ENCODE measurements at regions not wholly inside any gene's neighbourhood (a gene's known extent, or its start where the extent isn't known, plus 50 kb on each side); places are given as distances from the start of the nearest gene placed in this dataset.

DNA sequence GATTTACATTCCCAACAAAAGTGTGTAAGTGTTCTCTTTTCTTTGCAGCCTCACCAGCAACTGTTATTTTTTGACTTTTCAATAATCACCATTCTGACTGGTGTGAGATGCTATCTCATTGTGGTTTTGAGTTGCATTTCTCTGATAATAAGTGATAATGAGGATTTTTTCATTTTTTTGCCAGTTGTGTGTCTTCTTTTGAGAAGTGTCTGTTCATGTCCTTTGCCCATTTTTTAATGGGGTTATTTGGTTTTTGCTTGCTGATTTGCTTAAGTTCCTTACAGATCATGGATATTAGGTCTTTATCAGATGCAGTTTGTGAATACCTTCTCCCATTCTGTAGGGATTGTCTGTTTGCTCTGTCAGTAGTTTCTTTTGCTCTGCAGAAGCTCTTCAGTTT is 107.7 kb downstream of the EHF start:
- Histone ChIP-seq H3K4me1 (ENCODE audit: control insufficient read depth, insufficient read depth, low read length) (no peaks in the 10 kb centered on the region), H3K9ac (ENCODE audit: control insufficient read depth, insufficient read depth, low read length) (no peak overlapping the region), H4K20me1 (ENCODE audit: control insufficient read depth, insufficient read depth) (no peaks in the 10 kb centered on the region), H3K79me2 (ENCODE audit: control insufficient read depth, insufficient read depth, low read length) (no peaks in the 10 kb centered on the region), H3K4me2 (ENCODE audit: control insufficient read depth, insufficient read depth) (no peak overlapping the region), H3K36me3 (ENCODE audit: control insufficient read depth in 2 of 2, insufficient read depth in 2 of 2, low read length in 1 of 2) (no peaks in the 10 kb centered on the region), H2AFZ (ENCODE audit: control insufficient read depth, low read depth, low read length) (no peak overlapping the region), H3K27me3 (replicated peaks in 1 of 2; ENCODE audit: control insufficient read depth in 2 of 2, insufficient read depth in 2 of 2, low read length in 1 of 2) (no peaks in the 10 kb centered on the region), H3K27ac (ENCODE audit: control insufficient read depth, insufficient read depth) (no peak overlapping the region), H3K9me3 (replicated peaks; ENCODE audit: control insufficient read depth, insufficient read depth, low read length) (no peaks in the 10 kb centered on the region), H3K4me3 (no peak overlapping the region)
- RAD21 ChIA-PET (ENCODE audit: unreplicated experiment): no interaction called here
- SMC1A ChIA-PET (ENCODE audit: uncharacterized antibody, unreplicated experiment): no interaction called here
- TF ChIP-seq, protein P1, sequence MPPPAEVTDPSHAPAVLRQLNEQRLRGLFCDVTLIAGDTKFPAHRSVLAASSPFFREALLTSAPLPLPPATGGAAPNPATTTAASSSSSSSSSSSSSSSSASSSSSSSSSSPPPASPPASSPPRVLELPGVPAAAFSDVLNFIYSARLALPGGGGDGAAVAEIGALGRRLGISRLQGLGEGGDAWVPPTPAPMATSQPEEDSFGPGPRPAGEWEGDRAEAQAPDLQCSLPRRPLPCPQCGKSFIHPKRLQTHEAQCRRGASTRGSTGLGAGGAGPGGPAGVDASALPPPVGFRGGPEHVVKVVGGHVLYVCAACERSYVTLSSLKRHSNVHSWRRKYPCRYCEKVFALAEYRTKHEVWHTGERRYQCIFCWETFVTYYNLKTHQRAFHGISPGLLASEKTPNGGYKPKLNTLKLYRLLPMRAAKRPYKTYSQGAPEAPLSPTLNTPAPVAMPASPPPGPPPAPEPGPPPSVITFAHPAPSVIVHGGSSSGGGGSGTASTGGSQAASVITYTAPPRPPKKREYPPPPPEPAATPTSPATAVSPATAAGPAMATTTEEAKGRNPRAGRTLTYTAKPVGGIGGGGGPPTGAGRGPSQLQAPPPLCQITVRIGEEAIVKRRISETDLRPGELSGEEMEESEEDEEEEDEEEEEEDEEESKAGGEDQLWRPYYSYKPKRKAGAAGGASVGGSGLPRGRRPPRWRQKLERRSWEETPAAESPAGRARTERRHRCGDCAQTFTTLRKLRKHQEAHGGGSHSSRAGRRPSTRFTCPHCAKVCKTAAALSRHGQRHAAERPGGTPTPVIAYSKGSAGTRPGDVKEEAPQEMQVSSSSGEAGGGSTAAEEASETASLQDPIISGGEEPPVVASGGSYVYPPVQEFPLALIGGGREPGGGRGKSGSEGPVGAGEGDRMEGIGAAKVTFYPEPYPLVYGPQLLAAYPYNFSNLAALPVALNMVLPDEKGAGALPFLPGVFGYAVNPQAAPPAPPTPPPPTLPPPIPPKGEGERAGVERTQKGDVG (CRISPR knock-in tag; IDR thresholded peaks at IDR 0.05): no peak
- TF ChIP-seq STAT3 (IDR thresholded peaks at IDR 0.05; ENCODE audit: low read depth, low read length) (no peak), BHLHE40 (IDR thresholded peaks at IDR 0.05; ENCODE audit: borderline replicate concordance in 1 of 2, low read depth in 2 of 2, low read length in 1 of 2) (no peak), MEF2B (IDR thresholded peaks at IDR 0.05; ENCODE audit: partially characterized antibody, poor library complexity, severe bottlenecking) (no peak), TCF7 (IDR thresholded peaks at IDR 0.05; ENCODE audit: borderline replicate concordance) (no peak), CHD2 (IDR thresholded peaks at IDR 0.05; ENCODE audit: borderline replicate concordance, low read depth, low read length) (no peak), SUZ12 (IDR thresholded peaks at IDR 0.05; ENCODE audit: unreplicated experiment) (no peak), POLR2A (IDR thresholded peaks at IDR 0.05; ENCODE audit: low read depth, low read length) (no peak)
- TF ChIP-seq, protein P2, sequence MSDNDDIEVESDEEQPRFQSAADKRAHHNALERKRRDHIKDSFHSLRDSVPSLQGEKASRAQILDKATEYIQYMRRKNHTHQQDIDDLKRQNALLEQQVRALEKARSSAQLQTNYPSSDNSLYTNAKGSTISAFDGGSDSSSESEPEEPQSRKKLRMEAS (IDR thresholded peaks at IDR 0.05; ENCODE audit: low read depth, low read length): no peak
- TF ChIP-seq, protein P3, sequence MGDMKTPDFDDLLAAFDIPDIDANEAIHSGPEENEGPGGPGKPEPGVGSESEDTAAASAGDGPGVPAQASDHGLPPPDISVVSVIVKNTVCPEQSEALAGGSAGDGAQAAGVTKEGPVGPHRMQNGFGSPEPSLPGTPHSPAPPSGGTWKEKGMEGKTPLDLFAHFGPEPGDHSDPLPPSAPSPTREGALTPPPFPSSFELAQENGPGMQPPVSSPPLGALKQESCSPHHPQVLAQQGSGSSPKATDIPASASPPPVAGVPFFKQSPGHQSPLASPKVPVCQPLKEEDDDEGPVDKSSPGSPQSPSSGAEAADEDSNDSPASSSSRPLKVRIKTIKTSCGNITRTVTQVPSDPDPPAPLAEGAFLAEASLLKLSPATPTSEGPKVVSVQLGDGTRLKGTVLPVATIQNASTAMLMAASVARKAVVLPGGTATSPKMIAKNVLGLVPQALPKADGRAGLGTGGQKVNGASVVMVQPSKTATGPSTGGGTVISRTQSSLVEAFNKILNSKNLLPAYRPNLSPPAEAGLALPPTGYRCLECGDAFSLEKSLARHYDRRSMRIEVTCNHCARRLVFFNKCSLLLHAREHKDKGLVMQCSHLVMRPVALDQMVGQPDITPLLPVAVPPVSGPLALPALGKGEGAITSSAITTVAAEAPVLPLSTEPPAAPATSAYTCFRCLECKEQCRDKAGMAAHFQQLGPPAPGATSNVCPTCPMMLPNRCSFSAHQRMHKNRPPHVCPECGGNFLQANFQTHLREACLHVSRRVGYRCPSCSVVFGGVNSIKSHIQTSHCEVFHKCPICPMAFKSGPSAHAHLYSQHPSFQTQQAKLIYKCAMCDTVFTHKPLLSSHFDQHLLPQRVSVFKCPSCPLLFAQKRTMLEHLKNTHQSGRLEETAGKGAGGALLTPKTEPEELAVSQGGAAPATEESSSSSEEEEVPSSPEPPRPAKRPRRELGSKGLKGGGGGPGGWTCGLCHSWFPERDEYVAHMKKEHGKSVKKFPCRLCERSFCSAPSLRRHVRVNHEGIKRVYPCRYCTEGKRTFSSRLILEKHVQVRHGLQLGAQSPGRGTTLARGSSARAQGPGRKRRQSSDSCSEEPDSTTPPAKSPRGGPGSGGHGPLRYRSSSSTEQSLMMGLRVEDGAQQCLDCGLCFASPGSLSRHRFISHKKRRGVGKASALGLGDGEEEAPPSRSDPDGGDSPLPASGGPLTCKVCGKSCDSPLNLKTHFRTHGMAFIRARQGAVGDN (IDR thresholded peaks at IDR 0.05): no peak
- TF ChIP-seq, protein P4, sequence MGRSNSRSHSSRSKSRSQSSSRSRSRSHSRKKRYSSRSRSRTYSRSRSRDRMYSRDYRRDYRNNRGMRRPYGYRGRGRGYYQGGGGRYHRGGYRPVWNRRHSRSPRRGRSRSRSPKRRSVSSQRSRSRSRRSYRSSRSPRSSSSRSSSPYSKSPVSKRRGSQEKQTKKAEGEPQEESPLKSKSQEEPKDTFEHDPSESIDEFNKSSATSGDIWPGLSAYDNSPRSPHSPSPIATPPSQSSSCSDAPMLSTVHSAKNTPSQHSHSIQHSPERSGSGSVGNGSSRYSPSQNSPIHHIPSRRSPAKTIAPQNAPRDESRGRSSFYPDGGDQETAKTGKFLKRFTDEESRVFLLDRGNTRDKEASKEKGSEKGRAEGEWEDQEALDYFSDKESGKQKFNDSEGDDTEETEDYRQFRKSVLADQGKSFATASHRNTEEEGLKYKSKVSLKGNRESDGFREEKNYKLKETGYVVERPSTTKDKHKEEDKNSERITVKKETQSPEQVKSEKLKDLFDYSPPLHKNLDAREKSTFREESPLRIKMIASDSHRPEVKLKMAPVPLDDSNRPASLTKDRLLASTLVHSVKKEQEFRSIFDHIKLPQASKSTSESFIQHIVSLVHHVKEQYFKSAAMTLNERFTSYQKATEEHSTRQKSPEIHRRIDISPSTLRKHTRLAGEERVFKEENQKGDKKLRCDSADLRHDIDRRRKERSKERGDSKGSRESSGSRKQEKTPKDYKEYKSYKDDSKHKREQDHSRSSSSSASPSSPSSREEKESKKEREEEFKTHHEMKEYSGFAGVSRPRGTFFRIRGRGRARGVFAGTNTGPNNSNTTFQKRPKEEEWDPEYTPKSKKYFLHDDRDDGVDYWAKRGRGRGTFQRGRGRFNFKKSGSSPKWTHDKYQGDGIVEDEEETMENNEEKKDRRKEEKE (IDR thresholded peaks at IDR 0.05): no peak
- BruUV-seq (replicated peaks): no TSS peak
- intact Hi-C loops (cut with micrococcal nuclease; ENCODE audit: unreplicated experiment) (no loop called here), in situ Hi-C loops (cut with MboI) (no loop called here)
- FAIRE-seq (no peak), ATAC-seq (no peak), DNase-seq (ENCODE audit: low read depth, low spot score) (no peak)
- POLR2A ChIA-PET: no interaction called here
- CTCF ChIA-PET: no interaction called here

All from GM12878 (cell line).